ENCODE measurements at regions not wholly inside any gene's neighbourhood (a gene's known extent, or its start where the extent isn't known, plus 50 kb on each side); places are given as distances from the start of the nearest gene placed in this dataset.
"Not testable (repeated sequence)": the region's sequence is repeated elsewhere in the genome, so short reads cannot be mapped to it uniquely, and the experiment has no call there.

DNA sequence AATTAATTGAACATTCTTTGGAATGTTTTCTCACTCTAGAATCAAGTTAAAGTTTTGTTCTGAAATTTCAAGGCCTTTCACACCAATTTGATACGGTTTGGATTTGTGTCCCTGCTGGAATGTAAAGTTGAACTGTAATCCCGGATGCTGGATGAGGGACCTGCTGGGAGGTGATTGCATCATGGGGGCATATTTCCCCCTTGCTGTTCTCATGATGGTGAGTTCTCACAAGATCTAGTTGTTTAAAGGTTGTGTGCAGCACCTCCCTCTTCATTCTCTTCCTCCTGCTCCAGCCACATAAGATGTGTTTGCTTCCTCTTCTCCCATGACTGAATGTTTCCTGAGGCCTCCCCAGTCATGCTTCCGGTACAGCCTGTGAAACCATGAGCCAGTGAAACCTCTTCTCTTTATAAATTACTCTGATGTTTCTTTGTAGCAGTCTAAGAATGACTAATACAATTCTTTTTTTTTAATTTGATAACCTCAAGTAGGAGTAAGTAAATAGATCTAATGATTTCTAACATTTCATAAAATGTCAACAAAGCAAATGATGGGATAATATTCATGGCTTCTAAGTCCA lies 144.2 kb upstream of the CDH7 start:
- H3K4me3 ChIP-seq, result no peak overlapping the region
- no peak overlapping the region for H3K27ac ChIP-seq
- intact Hi-C loops (cut with DNase I; ENCODE audit: low total_unique reads), result no loop called here
- no peaks in the 10 kb centered on the region for H3K36me3 ChIP-seq
- H3K27me3 ChIP-seq, result no peaks in the 10 kb centered on the region
- no peak for DNase-seq (ENCODE audit: low spot score in 2 of 2)
- TF ChIP-seq POLR2A (IDR thresholded peaks at IDR 0.05), result no peak
- no peak for TF ChIP-seq POLR2AphosphoS5 (IDR thresholded peaks at IDR 0.05)
- TF ChIP-seq, protein P1, sequence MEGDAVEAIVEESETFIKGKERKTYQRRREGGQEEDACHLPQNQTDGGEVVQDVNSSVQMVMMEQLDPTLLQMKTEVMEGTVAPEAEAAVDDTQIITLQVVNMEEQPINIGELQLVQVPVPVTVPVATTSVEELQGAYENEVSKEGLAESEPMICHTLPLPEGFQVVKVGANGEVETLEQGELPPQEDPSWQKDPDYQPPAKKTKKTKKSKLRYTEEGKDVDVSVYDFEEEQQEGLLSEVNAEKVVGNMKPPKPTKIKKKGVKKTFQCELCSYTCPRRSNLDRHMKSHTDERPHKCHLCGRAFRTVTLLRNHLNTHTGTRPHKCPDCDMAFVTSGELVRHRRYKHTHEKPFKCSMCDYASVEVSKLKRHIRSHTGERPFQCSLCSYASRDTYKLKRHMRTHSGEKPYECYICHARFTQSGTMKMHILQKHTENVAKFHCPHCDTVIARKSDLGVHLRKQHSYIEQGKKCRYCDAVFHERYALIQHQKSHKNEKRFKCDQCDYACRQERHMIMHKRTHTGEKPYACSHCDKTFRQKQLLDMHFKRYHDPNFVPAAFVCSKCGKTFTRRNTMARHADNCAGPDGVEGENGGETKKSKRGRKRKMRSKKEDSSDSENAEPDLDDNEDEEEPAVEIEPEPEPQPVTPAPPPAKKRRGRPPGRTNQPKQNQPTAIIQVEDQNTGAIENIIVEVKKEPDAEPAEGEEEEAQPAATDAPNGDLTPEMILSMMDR (IDR thresholded peaks at IDR 0.05), result no peak
- no peaks in the 10 kb centered on the region for H3K4me1 ChIP-seq
- H3K9me3 ChIP-seq, result no peaks in the 10 kb centered on the region

DNA sequence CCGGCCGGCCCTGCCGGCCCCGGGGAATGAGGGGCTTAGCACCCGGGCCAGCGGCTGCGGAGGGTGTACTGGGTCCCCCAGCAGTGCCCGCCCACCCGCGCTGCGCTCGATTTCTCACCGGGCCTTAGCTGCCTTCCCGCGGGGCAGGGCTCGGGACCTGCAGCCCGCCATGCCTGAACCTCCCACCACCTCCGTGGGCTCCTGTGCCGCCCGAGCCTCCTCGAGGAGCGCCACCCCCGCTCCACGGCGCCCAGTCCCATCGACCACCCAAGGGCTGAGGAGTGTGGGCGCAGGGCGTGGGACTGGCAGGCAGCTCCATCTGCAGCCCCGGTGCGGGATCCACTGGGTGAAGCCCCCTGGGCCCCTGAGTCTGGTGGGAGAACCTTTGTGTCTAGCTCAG lies 145.5 kb upstream of the CDH7 start:
- intact Hi-C loops (cut with DNase I; ENCODE audit: low total_unique reads); H3K4me1 ChIP-seq; H3K27ac ChIP-seq; H3K36me3 ChIP-seq; H3K9me3 ChIP-seq; H3K27me3 ChIP-seq; DNase-seq (ENCODE audit: low spot score in 2 of 2); H3K4me3 ChIP-seq: not testable (repeated sequence)

DNA sequence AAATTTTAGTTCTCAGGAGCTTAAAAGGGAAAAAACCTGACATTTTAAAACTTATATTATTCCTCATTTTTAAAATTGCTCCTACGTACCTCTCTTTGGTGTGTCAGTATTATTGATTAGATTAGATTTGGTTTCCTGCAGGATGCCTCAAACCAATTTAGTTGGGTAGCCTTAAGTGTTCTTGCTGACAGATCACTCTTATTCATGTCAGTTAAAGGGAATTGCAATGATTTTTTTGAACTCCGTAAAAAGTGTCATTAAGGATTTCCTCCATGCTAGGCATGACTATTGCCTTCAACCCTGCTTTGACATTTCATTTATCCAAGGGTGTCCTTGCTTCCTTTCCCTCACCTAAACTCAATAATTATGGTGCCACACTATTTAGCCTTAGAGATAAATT lies 149.0 kb upstream of the CDH7 start:
- no peak overlapping the region for H3K4me3 ChIP-seq
- no peak overlapping the region for H3K27ac ChIP-seq
- no peak for DNase-seq (ENCODE audit: low spot score in 2 of 2)
- intact Hi-C loops (cut with DNase I; ENCODE audit: low total_unique reads), result no loop called here
- TF ChIP-seq, protein P1 (IDR thresholded peaks at IDR 0.05), result no peak
- TF ChIP-seq POLR2A (IDR thresholded peaks at IDR 0.05) (no peak), POLR2AphosphoS5 (IDR thresholded peaks at IDR 0.05) (no peak)
- no peaks in the 10 kb centered on the region for H3K27me3 ChIP-seq
- H3K4me1 ChIP-seq, result no peaks in the 10 kb centered on the region
- no peaks in the 10 kb centered on the region for H3K36me3 ChIP-seq
- no peaks in the 10 kb centered on the region for H3K9me3 ChIP-seq

DNA sequence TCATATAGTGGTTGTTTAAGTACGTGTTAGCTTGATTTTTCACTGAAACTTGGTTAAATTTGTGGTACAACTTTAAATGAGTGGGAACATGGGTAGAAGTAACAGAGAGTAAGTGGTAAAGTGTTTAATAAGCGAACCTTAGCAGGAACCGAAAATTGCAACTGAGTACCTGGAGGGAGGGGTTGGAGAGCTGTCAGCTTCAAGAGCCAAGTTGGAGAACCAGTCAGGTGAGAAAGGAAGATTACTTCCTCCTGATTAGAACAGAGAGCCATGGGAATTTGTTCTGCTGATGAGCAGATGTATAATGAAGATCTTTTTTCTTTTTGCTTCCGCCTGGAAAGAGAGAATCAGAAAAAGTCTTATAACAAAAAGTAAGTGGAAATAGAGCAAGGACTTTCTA lies 158.4 kb upstream of the CDH7 start:
- Histone ChIP-seq H3K27me3 (no peaks in the 10 kb centered on the region), H3K27ac (no peak overlapping the region), H3K4me1 (no peaks in the 10 kb centered on the region), H3K9me3 (no peaks in the 10 kb centered on the region), H3K4me3 (no peak overlapping the region), H3K36me3 (no peaks in the 10 kb centered on the region)
- TF ChIP-seq POLR2AphosphoS5 (IDR thresholded peaks at IDR 0.05) (no peak), POLR2A (IDR thresholded peaks at IDR 0.05) (no peak)
- TF ChIP-seq, protein P1 (IDR thresholded peaks at IDR 0.05), result no peak
- DNase-seq (ENCODE audit: low spot score in 2 of 2), result no peak
- intact Hi-C loops (cut with DNase I; ENCODE audit: low total_unique reads), result no loop called here

DNA sequence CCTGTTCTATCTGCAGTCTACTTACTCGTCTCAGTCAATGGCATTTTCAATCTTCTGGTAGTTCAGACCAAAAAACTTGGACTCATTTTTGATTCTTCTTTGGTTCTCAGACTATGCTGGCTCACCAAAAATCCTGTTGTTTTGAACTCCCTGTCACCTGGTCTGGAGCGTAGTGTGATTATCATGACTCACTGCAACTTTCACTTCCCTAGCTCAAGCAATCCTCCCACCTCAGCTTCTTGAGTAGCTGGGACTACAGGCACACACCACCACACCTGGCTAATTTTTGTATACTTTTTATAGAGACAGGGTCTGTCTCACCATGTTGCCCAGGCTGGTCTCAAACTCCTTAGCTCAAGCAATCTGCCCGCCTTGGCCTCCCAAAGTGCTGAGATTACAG lies 163.3 kb upstream of the CDH7 start:
- intact Hi-C loops (cut with DNase I; ENCODE audit: low total_unique reads), result no loop called here
- Histone ChIP-seq H3K4me1 (no peaks in the 10 kb centered on the region), H3K27ac (no peak overlapping the region), H3K9me3 (no peaks in the 10 kb centered on the region), H3K36me3 (no peaks in the 10 kb centered on the region), H3K4me3 (no peak overlapping the region), H3K27me3 (no peaks in the 10 kb centered on the region)
- TF ChIP-seq, protein P1 (IDR thresholded peaks at IDR 0.05), result no peak
- TF ChIP-seq POLR2AphosphoS5 (IDR thresholded peaks at IDR 0.05), result no peak
- no peak for TF ChIP-seq POLR2A (IDR thresholded peaks at IDR 0.05)
- DNase-seq (ENCODE audit: low spot score in 2 of 2), result no peak

DNA sequence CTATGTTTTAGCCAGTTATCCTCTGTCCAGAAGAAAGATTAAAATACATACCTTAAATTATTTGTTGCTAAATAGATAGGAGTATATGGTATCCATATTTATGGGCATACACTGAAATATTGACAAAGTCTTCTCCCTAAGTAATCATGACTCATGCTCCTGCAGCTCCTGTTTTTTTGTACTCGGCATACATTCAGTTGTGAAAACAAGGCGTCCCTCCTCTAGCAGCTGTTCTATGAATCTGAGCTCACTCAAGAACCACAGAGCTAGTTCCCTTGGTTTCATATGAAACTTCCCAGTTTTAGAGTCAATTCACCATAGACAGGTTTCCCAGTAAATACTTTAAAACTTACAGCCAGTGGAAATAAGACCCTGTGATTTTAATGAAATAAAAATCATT lies 168.7 kb upstream of the CDH7 start:
- H3K27me3 ChIP-seq; H3K27ac ChIP-seq; intact Hi-C loops (cut with DNase I; ENCODE audit: low total_unique reads); H3K4me3 ChIP-seq; H3K9me3 ChIP-seq; H3K36me3 ChIP-seq; DNase-seq (ENCODE audit: low spot score in 2 of 2); H3K4me1 ChIP-seq: not testable (repeated sequence)
